DND-41 (cell line): ENCODE measurements at regions not wholly inside any gene's neighbourhood (a gene's known extent, or its start where the extent isn't known, plus 50 kb on each side); places are given as distances from the start of the nearest gene placed in this dataset.

Source experiments
- ATAC-seq: fragments of 200-7000 bp; cut with Tn5 transposase; 3 replicates; pipeline ENCODE4 v1.9.1; 2021; ENCODE audit warnings: low read depth; ENCODE audit not compliant: insufficient read depth
- DNase-seq: peaks from one replicate; pipeline ENCODE4 v3.0.0-alpha.2; 2020
- H2AFZ ChIP-seq: 2 replicates; pipeline ENCODE4 v1.6.0; 2012; ENCODE audit warnings: low read depth, low read length
- H3K27ac ChIP-seq: 2 replicates; pipeline ENCODE4 v1.5.1; 2012; ENCODE audit warnings: low read length, inconsistent platforms
- H3K27me3 ChIP-seq: fragments of 200-600 bp; sonication (generic); 2 replicates; pipeline ENCODE4 v1.6.0; 2012; ENCODE audit warnings: low read length, mild to moderate bottlenecking, inconsistent platforms; ENCODE audit not compliant: insufficient read depth, poor library complexity
- H3K36me3 ChIP-seq: 2 replicates; pipeline ENCODE4 v1.5.1; 2012; ENCODE audit warnings: low read length, inconsistent platforms; ENCODE audit not compliant: insufficient read depth
- H3K4me1 ChIP-seq: 2 replicates; pipeline ENCODE4 v1.5.1; 2012; ENCODE audit warnings: mild to moderate bottlenecking, low read length; ENCODE audit not compliant: insufficient read depth
- H3K4me2 ChIP-seq: 2 replicates; pipeline ENCODE4 v1.6.0; 2012; ENCODE audit warnings: mild to moderate bottlenecking, moderate library complexity, low read length, inconsistent platforms; ENCODE audit not compliant: insufficient read depth
- H3K4me3 ChIP-seq, 2 experiments: fragments of 200-600 bp in 1 of 2; shearing (Covaris generic) in 1 of 2; 2 replicates each; pipeline ENCODE4 v1.5.1; 2012 to 2016; ENCODE audit warnings: inconsistent platforms in 2 of 2, low read length in 2 of 2, mild to moderate bottlenecking in 2 of 2, low read depth in 1 of 2, moderate library complexity in 1 of 2
- H3K79me2 ChIP-seq: 2 replicates; pipeline ENCODE4 v1.6.0; 2012; ENCODE audit warnings: low read length, inconsistent platforms; ENCODE audit not compliant: insufficient read depth
- H3K9ac ChIP-seq: 2 replicates; pipeline ENCODE4 v1.6.0; 2012; ENCODE audit warnings: low read depth, mild to moderate bottlenecking, inconsistent platforms, low read length, moderate library complexity
- H3K9me3 ChIP-seq: 2 replicates; pipeline ENCODE4 v1.5.1; 2012; ENCODE audit warnings: low read length, moderate library complexity, mild to moderate bottlenecking, inconsistent platforms; ENCODE audit not compliant: insufficient read depth, severe bottlenecking
- H4K20me1 ChIP-seq: 2 replicates; pipeline ENCODE4 v1.6.0; 2012; ENCODE audit warnings: low read length; ENCODE audit not compliant: insufficient read depth
- CTCF ChIP-seq: IDR thresholded peaks from 2 replicates; pipeline ENCODE4 v1.5.1; 2012; ENCODE audit warnings: borderline replicate concordance, low read length, moderate library complexity, mild to moderate bottlenecking; ENCODE audit not compliant: poor library complexity, severe bottlenecking; ENCODE audit errors: extremely low read depth
- EZH2 ChIP-seq: IDR thresholded peaks from 3 replicates; pipeline ENCODE4 v1.6.1; 2012; ENCODE audit warnings: borderline replicate concordance, low read depth, mild to moderate bottlenecking, moderate library complexity, low read length, inconsistent platforms; ENCODE audit not compliant: severe bottlenecking

GRCh38 chr4:176957353-176958118 is 164.8 kb upstream of the VEGFC start:
- TF ChIP-seq EZH2 (no peak), CTCF (no peak)
- Histone ChIP-seq H3K27ac (no peak overlapping the region), H4K20me1 (no peaks in the 10 kb centered on the region), H3K4me3 (no peak overlapping the region), H3K36me3 (peaks cover 22% of the 10 kb centered on the region), H2AFZ (no peak overlapping the region), H3K9ac (no peak overlapping the region), H3K4me2 (no peak overlapping the region), H3K27me3 (no peaks in the 10 kb centered on the region), H3K79me2 (peaks cover 21% of the 10 kb centered on the region), H3K4me1 (no peaks in the 10 kb centered on the region), H3K9me3 (peaks cover 21% of the 10 kb centered on the region)
- no peak for DNase-seq
- ATAC-seq = no peak

GRCh38 chr4:176959980-176960379 is 167.3 kb upstream of the VEGFC start:
- no peak for ATAC-seq
- no peak for TF ChIP-seq EZH2
- no peak for TF ChIP-seq CTCF
- no peaks in the 10 kb centered on the region for H3K27me3 ChIP-seq
- H2AFZ ChIP-seq = no peak overlapping the region
- peaks cover 20% of the 10 kb centered on the region for H3K9me3 ChIP-seq
- no peaks in the 10 kb centered on the region; the same call in 1 of the 2 replicates for H4K20me1 ChIP-seq
- no peak overlapping the region for H3K4me3 ChIP-seq
- H3K27ac ChIP-seq = no peak overlapping the region
- H3K9ac ChIP-seq = no peak overlapping the region
- no peak for DNase-seq
- H3K4me1 ChIP-seq = no peaks in the 10 kb centered on the region
- peaks cover 15% of the 10 kb centered on the region for H3K79me2 ChIP-seq
- H3K36me3 ChIP-seq = peaks cover 20% of the 10 kb centered on the region
- H3K4me2 ChIP-seq = no peak overlapping the region

- no peak for DNase-seq
- Histone ChIP-seq H3K27ac (no peak overlapping the region), H2AFZ (no peak overlapping the region)
Observed at GRCh38 chr4:176963121-176963520, 170.4 kb upstream of the VEGFC start.

More at GRCh38 chr4:176963121-176963520, 170.4 kb upstream of the VEGFC start:
- Histone ChIP-seq H3K27me3 (no peaks in the 10 kb centered on the region), H3K79me2 (peaks cover 12% of the 10 kb centered on the region), H3K4me2 (no peak overlapping the region), H3K4me1 (no peaks in the 10 kb centered on the region), H4K20me1 (peaks cover 3% of the 10 kb centered on the region; the same call in 1 of the 2 replicates), H3K36me3 (peaks cover 3% of the 10 kb centered on the region; the same call in 1 of the 2 replicates), H3K9ac (no peak overlapping the region), H3K4me3 (no peak overlapping the region), H3K9me3 (no peaks in the 10 kb centered on the region)
- no peak for ATAC-seq
- TF ChIP-seq EZH2 = no peak
- TF ChIP-seq CTCF = no peak
